ENCODE measurements at regions not wholly inside any gene's neighbourhood (a gene's known extent, or its start where the extent isn't known, plus 50 kb on each side); places are given as distances from the start of the nearest gene placed in this dataset.

- no peak for DNase-seq (ENCODE audit: low spot score)
- TF ChIP-seq, protein P1, sequence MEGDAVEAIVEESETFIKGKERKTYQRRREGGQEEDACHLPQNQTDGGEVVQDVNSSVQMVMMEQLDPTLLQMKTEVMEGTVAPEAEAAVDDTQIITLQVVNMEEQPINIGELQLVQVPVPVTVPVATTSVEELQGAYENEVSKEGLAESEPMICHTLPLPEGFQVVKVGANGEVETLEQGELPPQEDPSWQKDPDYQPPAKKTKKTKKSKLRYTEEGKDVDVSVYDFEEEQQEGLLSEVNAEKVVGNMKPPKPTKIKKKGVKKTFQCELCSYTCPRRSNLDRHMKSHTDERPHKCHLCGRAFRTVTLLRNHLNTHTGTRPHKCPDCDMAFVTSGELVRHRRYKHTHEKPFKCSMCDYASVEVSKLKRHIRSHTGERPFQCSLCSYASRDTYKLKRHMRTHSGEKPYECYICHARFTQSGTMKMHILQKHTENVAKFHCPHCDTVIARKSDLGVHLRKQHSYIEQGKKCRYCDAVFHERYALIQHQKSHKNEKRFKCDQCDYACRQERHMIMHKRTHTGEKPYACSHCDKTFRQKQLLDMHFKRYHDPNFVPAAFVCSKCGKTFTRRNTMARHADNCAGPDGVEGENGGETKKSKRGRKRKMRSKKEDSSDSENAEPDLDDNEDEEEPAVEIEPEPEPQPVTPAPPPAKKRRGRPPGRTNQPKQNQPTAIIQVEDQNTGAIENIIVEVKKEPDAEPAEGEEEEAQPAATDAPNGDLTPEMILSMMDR (IDR thresholded peaks at IDR 0.05; ENCODE audit: extremely low read depth, missing control alignments) = no peak
Measured at GRCh38 chr5:133723651-133724366, 111.5 kb upstream of the FSTL4 start.

- DNase-seq (ENCODE audit: low spot score) = no peak
- TF ChIP-seq, protein P1 (IDR thresholded peaks at IDR 0.05; ENCODE audit: extremely low read depth, missing control alignments) = no peak
Measured at GRCh38 chr5:133723126-133723525, 110.8 kb upstream of the FSTL4 start.

DNA sequence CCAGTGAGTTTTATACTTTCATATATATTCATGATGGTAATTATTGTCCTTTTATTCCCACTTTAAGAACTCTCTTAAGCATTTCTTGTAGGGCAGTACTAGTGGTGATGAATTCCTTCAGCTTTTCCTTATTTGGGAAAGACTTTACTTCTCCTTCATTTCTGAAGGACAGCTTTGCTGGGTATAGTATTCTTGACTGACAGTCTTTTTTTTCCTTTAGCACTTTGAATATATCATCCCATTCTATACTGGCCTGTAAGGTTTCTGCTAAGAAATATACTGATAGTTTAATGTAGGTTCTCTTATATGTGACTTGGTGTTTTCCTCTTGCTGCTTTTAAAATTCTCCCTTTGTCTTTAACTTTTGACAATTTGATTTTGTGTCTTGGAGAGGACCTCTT, 109.0 kb upstream of the FSTL4 start:
- no peak for DNase-seq (ENCODE audit: low spot score)
- TF ChIP-seq, protein P1 (IDR thresholded peaks at IDR 0.05; ENCODE audit: extremely low read depth, missing control alignments) = no peak

DNA sequence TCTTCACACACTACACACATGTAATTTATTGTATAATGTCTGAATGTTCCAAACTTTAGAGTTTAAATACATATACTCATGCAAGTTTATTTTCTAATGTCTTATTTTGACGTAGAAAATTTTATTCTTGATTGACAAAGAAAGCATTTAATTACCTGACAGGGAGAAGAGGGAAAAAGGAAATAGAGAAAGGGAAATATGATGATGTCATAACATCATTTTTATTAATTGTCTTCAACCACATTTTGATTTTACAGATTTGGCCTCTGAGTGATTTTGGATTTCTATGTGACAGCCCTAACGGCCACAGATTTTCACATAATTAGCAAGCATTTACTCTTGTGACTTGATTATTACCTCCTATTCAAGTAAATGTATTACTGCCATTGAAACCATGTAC, 106.1 kb upstream of the FSTL4 start:
- TF ChIP-seq, protein P1 (IDR thresholded peaks at IDR 0.05; ENCODE audit: extremely low read depth, missing control alignments) = no peak

DNA sequence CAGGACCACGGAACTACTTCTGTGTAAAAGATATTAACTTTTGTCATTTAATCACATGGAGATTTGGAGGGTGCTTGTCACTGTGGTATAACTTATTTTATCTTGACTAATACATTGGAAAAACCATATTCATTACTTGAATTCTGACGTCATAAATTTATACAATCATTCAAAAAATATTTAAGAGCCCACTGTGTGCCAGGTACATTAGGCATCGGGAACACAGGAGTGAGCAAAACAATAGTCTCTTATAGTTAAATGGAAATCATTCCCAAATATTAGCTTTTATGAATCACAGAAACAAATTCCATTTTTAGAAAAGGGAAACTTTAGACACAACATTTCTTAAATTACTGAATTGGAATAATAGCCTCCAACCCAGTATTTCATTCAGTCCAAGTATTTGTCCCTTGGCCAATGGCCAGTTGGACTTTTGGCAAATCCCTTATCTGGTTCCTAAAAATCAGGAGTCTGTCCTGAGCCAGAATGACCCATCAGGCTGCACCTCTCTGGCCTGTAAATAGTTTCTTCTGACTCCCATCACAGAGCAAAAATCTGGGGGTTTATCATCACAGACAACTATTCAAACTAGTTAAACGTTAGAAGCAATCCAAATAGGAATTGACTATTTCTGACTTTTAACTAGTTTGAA, 104.3 kb upstream of the FSTL4 start:
- TF ChIP-seq, protein P1 (IDR thresholded peaks at IDR 0.05; ENCODE audit: extremely low read depth, missing control alignments) = no peak

More for the DNA sequence above, 106.1 kb upstream of the FSTL4 start:
- no peak for DNase-seq (ENCODE audit: low spot score)

GRCh38 chr5:133715616-133716015, 103.3 kb upstream of the FSTL4 start:
- TF ChIP-seq, protein P1 (IDR thresholded peaks at IDR 0.05; ENCODE audit: extremely low read depth, missing control alignments) = no peak
- DNase-seq (ENCODE audit: low spot score) = no peak

More for the DNA sequence above, 104.3 kb upstream of the FSTL4 start:
- no peak for DNase-seq (ENCODE audit: low spot score)

- TF ChIP-seq, protein P1 (IDR thresholded peaks at IDR 0.05; ENCODE audit: extremely low read depth, missing control alignments) = no peak
- DNase-seq (ENCODE audit: low spot score) = no peak
Measured at GRCh38 chr5:133715216-133715615, 102.9 kb upstream of the FSTL4 start.

Data from GM20000 (cell line).